Testis (tissue), 2 donors: ENCODE measurements at regions not wholly inside any gene's neighbourhood (a gene's known extent, or its start where the extent isn't known, plus 50 kb on each side); places are given as distances from the start of the nearest gene placed in this dataset.

ENCODE experiments used
- POLR2A ChIP-seq: fragments of 450-650 bp; IDR thresholded peaks from one replicate; pipeline ENCODE4 v1.6.1; 2017; ENCODE audit warnings: antibody characterized with exemption, mild to moderate bottlenecking, moderate library complexity
- TF ChIP-seq, protein P1 (sequence below), 3 experiments: fragments of 450-650 bp in 2 of 3; fragments of 200-600 bp in 1 of 3; sonication (generic) in 1 of 3; IDR thresholded peaks; one replicate each; pipeline ENCODE4 v1.5.1; 2016 to 2019; ENCODE audit warnings: antibody characterized with exemption in 3 of 3, mild to moderate bottlenecking in 2 of 3, moderate library complexity in 1 of 3

DNA sequence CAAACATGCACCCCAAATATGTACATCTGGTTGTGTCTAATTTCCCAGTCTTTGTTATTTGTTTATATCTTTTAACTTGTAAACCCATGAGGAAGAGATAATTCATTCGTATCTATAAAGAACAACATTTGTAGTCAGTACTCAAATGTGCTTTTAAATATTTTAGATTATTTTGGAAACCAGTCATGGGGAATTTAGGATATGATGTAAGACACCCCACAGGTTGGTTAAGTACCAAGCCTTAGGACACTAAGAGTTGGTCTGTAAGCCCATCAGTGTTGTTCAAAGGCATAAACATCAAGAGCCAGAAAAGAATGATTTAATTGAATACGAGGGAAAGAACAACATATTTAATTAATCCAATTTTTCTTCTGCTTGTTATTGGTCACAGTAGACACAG lies 421.1 kb upstream of the SEMA3C start:
- TF ChIP-seq, protein P1, sequence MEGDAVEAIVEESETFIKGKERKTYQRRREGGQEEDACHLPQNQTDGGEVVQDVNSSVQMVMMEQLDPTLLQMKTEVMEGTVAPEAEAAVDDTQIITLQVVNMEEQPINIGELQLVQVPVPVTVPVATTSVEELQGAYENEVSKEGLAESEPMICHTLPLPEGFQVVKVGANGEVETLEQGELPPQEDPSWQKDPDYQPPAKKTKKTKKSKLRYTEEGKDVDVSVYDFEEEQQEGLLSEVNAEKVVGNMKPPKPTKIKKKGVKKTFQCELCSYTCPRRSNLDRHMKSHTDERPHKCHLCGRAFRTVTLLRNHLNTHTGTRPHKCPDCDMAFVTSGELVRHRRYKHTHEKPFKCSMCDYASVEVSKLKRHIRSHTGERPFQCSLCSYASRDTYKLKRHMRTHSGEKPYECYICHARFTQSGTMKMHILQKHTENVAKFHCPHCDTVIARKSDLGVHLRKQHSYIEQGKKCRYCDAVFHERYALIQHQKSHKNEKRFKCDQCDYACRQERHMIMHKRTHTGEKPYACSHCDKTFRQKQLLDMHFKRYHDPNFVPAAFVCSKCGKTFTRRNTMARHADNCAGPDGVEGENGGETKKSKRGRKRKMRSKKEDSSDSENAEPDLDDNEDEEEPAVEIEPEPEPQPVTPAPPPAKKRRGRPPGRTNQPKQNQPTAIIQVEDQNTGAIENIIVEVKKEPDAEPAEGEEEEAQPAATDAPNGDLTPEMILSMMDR (IDR thresholded peaks at IDR 0.05), result no peak
- TF ChIP-seq POLR2A, result no peak
